Lower leg skin (tissue), 4 donors: ENCODE measurements at regions not wholly inside any gene's neighbourhood (a gene's known extent, or its start where the extent isn't known, plus 50 kb on each side); places are given as distances from the start of the nearest gene placed in this dataset.
"Not testable (repeated sequence)": the region's sequence is repeated elsewhere in the genome, so short reads cannot be mapped to it uniquely, and the experiment has no call there.

Experiments
- DNase-seq, 2 donors: peaks; one replicate each; pipeline ENCODE4 v3.0.0-alpha.2; 2019; ENCODE audit warnings: low spot score in 2 of 2
- H3K4me3 ChIP-seq: fragments of 200-600 bp; sonication (generic); 2 replicates; pipeline ENCODE4 v1.5.1; 2017; ENCODE audit warnings: mild to moderate bottlenecking, low read depth; ENCODE audit not compliant: poor library complexity, severe bottlenecking
- POLR2A ChIP-seq, 2 donors: fragments of 450-650 bp; IDR thresholded peaks; one replicate each; pipeline ENCODE4 v1.6.1; 2016 to 2017; ENCODE audit warnings: antibody characterized with exemption in 2 of 2, mild to moderate bottlenecking in 1 of 2, moderate library complexity in 1 of 2
- WGBS, 2 donors: methylation state at CpG; one replicate each; pipeline ENCODE4 v1.1.5; 2018; 5-methylcytosine and 5-hydroxymethylcytosine counted together
- intact Hi-C: fragments of 100-400 bp; cut with DNase I; formaldehyde crosslinking; loops from one replicate; pipeline ENCODE4 v1.15.0; 2023; ENCODE audit warnings: low total_unique reads
- TF ChIP-seq, protein P1 (sequence below), 3 donors: fragments of 450-650 bp; IDR thresholded peaks; one replicate each; pipeline ENCODE4 v1.5.1; 2016; ENCODE audit warnings: antibody characterized with exemption in 3 of 3, mild to moderate bottlenecking in 3 of 3, moderate library complexity in 2 of 3

DNA sequence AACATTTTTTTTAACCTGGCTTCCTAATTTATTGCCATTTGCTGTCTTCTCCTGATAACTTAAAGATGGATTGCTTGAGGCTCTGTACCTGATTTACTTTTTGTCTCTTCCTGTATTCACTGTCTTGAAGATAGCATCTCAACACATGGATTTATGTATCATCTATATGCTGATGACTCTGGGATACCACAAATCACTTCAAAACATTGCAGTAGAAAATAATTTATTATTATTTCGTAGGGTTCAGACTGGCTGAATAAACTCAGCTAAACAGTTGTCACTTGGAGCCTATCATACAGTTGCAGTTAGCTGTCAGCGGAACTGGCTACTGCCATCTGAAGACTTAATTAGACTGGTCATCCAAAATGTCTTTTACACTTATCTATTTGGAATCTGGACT lies 1025.2 kb upstream of the CDH18 start:
- no peak for TF ChIP-seq POLR2A (IDR thresholded peaks at IDR 0.05)
- TF ChIP-seq, protein P1, sequence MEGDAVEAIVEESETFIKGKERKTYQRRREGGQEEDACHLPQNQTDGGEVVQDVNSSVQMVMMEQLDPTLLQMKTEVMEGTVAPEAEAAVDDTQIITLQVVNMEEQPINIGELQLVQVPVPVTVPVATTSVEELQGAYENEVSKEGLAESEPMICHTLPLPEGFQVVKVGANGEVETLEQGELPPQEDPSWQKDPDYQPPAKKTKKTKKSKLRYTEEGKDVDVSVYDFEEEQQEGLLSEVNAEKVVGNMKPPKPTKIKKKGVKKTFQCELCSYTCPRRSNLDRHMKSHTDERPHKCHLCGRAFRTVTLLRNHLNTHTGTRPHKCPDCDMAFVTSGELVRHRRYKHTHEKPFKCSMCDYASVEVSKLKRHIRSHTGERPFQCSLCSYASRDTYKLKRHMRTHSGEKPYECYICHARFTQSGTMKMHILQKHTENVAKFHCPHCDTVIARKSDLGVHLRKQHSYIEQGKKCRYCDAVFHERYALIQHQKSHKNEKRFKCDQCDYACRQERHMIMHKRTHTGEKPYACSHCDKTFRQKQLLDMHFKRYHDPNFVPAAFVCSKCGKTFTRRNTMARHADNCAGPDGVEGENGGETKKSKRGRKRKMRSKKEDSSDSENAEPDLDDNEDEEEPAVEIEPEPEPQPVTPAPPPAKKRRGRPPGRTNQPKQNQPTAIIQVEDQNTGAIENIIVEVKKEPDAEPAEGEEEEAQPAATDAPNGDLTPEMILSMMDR (IDR thresholded peaks at IDR 0.05) = no peak
- intact Hi-C loops = no loop called here
- DNase-seq = no peak
- WGBS, 2 donors = 30 to 51% methylated on average over 2 of the region's 2 CpGs
- H3K4me3 ChIP-seq = no peak overlapping the region

DNA sequence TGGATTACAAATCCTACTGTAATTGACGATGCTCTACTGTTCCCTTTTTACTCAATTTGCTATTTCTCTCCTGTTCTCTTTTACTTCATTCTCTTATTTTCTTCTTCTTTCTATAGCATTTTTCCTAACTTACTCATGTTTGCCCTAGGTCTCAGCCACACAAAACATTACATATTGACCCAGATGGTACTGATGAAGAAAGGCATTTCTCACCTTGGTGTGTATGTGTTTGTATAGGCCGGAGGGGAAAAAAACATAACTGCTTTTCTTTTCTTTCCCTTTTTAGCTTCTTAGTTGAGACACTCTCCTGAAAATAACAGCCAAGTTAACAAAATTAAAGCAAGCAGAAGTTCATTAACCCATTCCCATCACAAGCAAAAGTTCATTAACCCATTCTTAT lies 1019.8 kb upstream of the CDH18 start:
- no peak overlapping the region for H3K4me3 ChIP-seq
- TF ChIP-seq POLR2A (IDR thresholded peaks at IDR 0.05) = no peak
- TF ChIP-seq, protein P1 (IDR thresholded peaks at IDR 0.05) = no peak
- intact Hi-C loops = no loop called here
- 82 to 91% methylated on average over 2 of the region's 2 CpGs for WGBS, 2 donors
- no peak for DNase-seq

DNA sequence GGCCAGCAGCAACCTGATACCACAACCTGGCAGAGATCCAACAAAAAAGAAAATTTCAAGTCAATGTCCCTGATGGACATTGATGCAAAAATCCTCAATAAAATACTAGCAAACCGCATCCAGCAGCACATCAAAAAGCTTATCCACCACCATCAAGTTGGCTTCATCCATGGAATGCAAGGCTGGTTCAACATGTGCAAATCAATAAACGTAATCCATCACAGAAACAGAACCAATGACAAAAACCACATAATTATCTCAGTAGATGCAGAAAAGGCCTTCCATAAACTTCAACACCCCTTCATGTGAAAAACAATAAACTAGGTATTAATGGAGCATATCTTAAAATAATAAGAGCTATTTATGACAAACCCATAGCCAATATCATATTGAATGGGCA lies 1000.9 kb upstream of the CDH18 start:
- DNase-seq, intact Hi-C loops, H3K4me3 ChIP-seq: not testable (repeated sequence)
- WGBS, 2 donors = 46 to 48% methylated on average over 2 of the region's 2 CpGs

DNA sequence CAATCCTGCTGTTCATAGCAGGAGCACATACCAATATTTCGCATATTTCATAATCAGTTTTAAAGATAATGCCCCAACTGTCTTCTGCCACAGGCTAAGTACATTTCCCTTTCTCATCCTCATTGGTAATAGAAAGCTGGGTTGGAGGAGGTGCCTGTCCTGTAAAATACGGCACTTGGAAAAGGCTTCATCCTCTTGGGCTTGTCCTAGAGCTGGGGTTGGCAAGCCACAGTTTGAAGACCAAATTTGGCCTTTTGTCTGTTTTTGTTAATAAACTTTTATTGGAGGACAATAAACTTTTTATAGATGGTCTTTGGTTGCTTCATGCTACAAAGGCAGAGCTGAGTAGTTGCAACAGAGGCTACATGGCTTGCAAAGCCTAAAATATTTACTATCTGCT lies 997.8 kb upstream of the CDH18 start:
- TF ChIP-seq, protein P1 (IDR thresholded peaks at IDR 0.05) = no peak
- no peak for TF ChIP-seq POLR2A (IDR thresholded peaks at IDR 0.05)
- DNase-seq = no peak
- WGBS, 2 donors = 61 to 69% methylated on average over 2 of the region's 2 CpGs
- intact Hi-C loops = no loop called here
- no peak overlapping the region for H3K4me3 ChIP-seq

DNA sequence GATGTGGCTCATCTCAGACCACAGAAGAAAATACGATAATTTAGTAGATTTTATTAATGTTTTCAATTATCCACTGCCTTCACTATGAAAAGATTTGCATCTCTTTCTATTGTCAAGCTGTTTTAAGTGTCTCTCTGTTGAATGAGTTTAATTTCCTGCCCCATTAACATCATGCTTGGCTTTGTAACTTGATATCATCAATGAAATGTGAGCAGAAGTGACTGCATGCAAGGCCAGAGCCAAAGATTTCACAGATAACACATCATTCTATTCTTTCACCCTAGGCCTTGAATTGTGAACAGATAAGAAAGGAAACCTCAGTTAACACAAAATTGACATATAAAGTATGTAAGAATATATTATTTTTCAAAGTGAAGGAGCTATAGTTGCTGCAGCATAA lies 986.4 kb upstream of the CDH18 start:
- TF ChIP-seq POLR2A (IDR thresholded peaks at IDR 0.05) = no peak
- WGBS, 2 donors = 48 to 59% methylated on average over 1 of the region's 1 CpG
- intact Hi-C loops = no loop called here

DNA sequence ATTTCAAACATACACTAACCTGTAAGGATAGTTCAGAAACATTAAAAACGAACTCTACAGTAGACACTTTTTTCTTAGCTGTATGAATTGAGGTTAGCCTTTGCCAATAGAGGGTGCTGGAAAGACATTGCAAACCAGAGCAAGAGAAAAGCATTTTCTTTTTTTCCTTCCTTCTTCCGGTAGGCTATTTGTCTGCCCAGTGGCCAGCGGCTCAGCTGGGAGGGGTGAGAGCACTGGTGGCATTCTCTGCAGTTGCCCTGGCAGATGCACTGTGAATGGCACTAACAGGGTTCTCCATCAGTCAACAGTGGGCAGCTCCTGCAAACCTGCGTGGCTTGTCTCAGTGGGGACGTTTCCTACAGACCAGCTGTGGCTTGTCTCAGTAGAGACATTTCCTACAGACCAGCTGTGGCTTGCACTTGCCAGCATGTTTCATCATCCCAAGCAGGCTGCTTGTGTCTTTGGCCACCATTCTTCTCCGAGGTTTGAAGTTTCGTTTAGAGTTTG lies 984.5 kb upstream of the CDH18 start:
- TF ChIP-seq POLR2A (IDR thresholded peaks at IDR 0.05) = no peak
- TF ChIP-seq, protein P1 (IDR thresholded peaks at IDR 0.05) = no peak
- DNase-seq = no peak
- WGBS, 2 donors = 41 to 49% methylated on average over 7 of the region's 7 CpGs
- H3K4me3 ChIP-seq = no peak overlapping the region
- intact Hi-C loops = no loop called here

More for the DNA sequence above, 986.4 kb upstream of the CDH18 start:
- DNase-seq = no peak
- no peak overlapping the region for H3K4me3 ChIP-seq

DNA sequence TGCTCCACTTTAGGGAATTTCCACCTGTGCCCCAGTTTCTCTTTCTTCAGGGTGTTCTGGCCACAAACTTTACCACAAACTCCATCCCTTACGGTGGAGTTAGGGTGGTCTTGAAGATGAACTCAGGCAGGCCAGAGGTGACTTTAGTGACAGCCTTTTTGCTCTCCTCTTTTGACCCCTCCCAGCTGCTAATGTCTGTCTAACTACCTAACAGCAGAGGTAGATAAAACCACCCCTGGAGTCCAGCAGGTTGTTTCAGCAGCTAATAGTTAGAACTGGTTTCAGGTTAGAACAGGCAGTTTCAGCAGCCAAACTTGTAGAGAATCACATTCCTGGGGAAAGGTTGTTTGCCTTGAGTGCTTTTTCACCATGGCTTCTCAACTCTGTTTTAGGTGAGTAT lies 971.3 kb upstream of the CDH18 start:
- no peak overlapping the region for H3K4me3 ChIP-seq
- no peak for DNase-seq
- WGBS, 2 donors = 86 to 89% methylated on average over 1 of the region's 1 CpG
- TF ChIP-seq, protein P1 (IDR thresholded peaks at IDR 0.05) = no peak
- TF ChIP-seq POLR2A (IDR thresholded peaks at IDR 0.05) = no peak
- intact Hi-C loops = no loop called here
